ENCODE measurements at regions not wholly inside any gene's neighbourhood (a gene's known extent, or its start where the extent isn't known, plus 50 kb on each side); places are given as distances from the start of the nearest gene placed in this dataset.
A peak's percentile ranks its signal among the peaks of the same experiment; 100 is the strongest.

GRCh38 chr4:177041356-177041755 is 248.6 kb upstream of the VEGFC start:
- DNase-seq (ENCODE audit: low read depth in 3 of 3, low spot score in 2 of 3): no peak

- DNase-seq (ENCODE audit: low read depth in 3 of 3, low spot score in 2 of 3): peak in 2 of 3 donors; percentile 44 to 47
These were observed 254.5 kb upstream of the VEGFC start for GRCh38 chr4:177047070-177047850.

- DNase-seq (ENCODE audit: low read depth in 3 of 3, low spot score in 2 of 3): no peak
These were observed 255.1 kb upstream of the VEGFC start for GRCh38 chr4:177047851-177048174.

- no peak for DNase-seq (ENCODE audit: low read depth in 3 of 3, low spot score in 2 of 3)
These were observed 258.1 kb upstream of the NEIL3 start for GRCh38 chr4:177051473-177052060.

GRCh38 chr4:177052211-177052934 is 257.3 kb upstream of the NEIL3 start:
- DNase-seq (ENCODE audit: low read depth in 3 of 3, low spot score in 2 of 3): no peak

- DNase-seq (ENCODE audit: low read depth in 3 of 3, low spot score in 2 of 3): no peak
These were observed 252.5 kb upstream of the NEIL3 start for GRCh38 chr4:177057186-177057585.

GRCh38 chr4:177064116-177064515 is 245.6 kb upstream of the NEIL3 start:
- no peak for DNase-seq (ENCODE audit: low read depth in 3 of 3, low spot score in 2 of 3)

- no peak for DNase-seq (ENCODE audit: low read depth in 3 of 3, low spot score in 2 of 3)
These were observed 244.8 kb upstream of the NEIL3 start for GRCh38 chr4:177064729-177065394.

GRCh38 chr4:177066746-177067145 is 242.9 kb upstream of the NEIL3 start:
- DNase-seq (ENCODE audit: low read depth in 3 of 3, low spot score in 2 of 3): no peak

- no peak for DNase-seq (ENCODE audit: low read depth in 3 of 3, low spot score in 2 of 3)
These were observed 239.1 kb upstream of the NEIL3 start for GRCh38 chr4:177070533-177071058.

- no peak for DNase-seq (ENCODE audit: low read depth in 3 of 3, low spot score in 2 of 3)
These were observed 232.3 kb upstream of the NEIL3 start for GRCh38 chr4:177077095-177077971.

GRCh38 chr4:177079327-177079726 is 230.3 kb upstream of the NEIL3 start:
- DNase-seq (ENCODE audit: low read depth in 3 of 3, low spot score in 2 of 3): no peak

GRCh38 chr4:177080388-177080787 is 229.3 kb upstream of the NEIL3 start:
- no peak for DNase-seq (ENCODE audit: low read depth in 3 of 3, low spot score in 2 of 3)

GRCh38 chr4:177087060-177087459 is 222.6 kb upstream of the NEIL3 start:
- no peak for DNase-seq (ENCODE audit: low read depth in 3 of 3, low spot score in 2 of 3)

GRCh38 chr4:177087499-177087898 is 222.2 kb upstream of the NEIL3 start:
- no peak for DNase-seq (ENCODE audit: low read depth in 3 of 3, low spot score in 2 of 3)

- DNase-seq (ENCODE audit: low read depth in 3 of 3, low spot score in 2 of 3): no peak
These were observed 218.2 kb upstream of the NEIL3 start for GRCh38 chr4:177091515-177091914.

- no peak for DNase-seq (ENCODE audit: low read depth in 3 of 3, low spot score in 2 of 3)
These were observed 216.9 kb upstream of the NEIL3 start for GRCh38 chr4:177092807-177093206.

- DNase-seq (ENCODE audit: low read depth in 3 of 3, low spot score in 2 of 3): no peak
These were observed 215.7 kb upstream of the NEIL3 start for GRCh38 chr4:177093964-177094363.

GRCh38 chr4:177097291-177097690 is 212.4 kb upstream of the NEIL3 start:
- no peak for DNase-seq (ENCODE audit: low read depth in 3 of 3, low spot score in 2 of 3)

GRCh38 chr4:177099211-177099610 is 210.5 kb upstream of the NEIL3 start:
- DNase-seq (ENCODE audit: low read depth in 3 of 3, low spot score in 2 of 3): no peak

Data from right renal cortex interstitium (tissue), 3 donors.